T-cell (primary cell): ENCODE measurements at regions not wholly inside any gene's neighbourhood (a gene's known extent, or its start where the extent isn't known, plus 50 kb on each side); places are given as distances from the start of the nearest gene placed in this dataset.

ENCODE experiments used
- ATAC-seq, 4 experiments: fragments of 200-7000 bp in 3 of 4; fragments of 150-1000 bp in 1 of 4; cut with Tn5 transposase; replicated peaks in 1 of 4; 1 replicate in 3 of 4; 2 replicates in 1 of 4; pipeline ENCODE4 v1.10.0; 2021; ENCODE audit warnings: moderate library complexity in 3 of 4, mild to moderate bottlenecking in 2 of 4, moderate number of reproducible peaks in 1 of 4
- CTCF ChIA-PET, 2 donors: fragments of 300-600 bp; sonication (Branson Sonifier 250); formaldehyde crosslinking; loops; one replicate each; lab custom pipeline; 2022; ENCODE audit warnings: antibody characterized with exemption in 2 of 2; lab: Charles Lee
- POLR2A ChIA-PET, 2 donors: fragments of 300-600 bp; sonication (Branson Sonifier 250); formaldehyde crosslinking; loops; one replicate each; lab custom pipeline; 2022; ENCODE audit warnings: antibody characterized with exemption in 2 of 2; lab: Charles Lee
- DNase-seq, 35 experiments: peaks; one replicate each; pipeline versions ENCODE4 v3.0.0 to v3.0.0-alpha.2; 2013 to 2023
- H3K27ac ChIP-seq: one replicate; pipeline ENCODE4 v1.5.1; 2013; ENCODE audit warnings: low read length
- H3K27me3 ChIP-seq, 2 experiments: replicated peaks in 1 of 2; 1 replicate in 1 of 2; 2 replicates in 1 of 2; pipeline versions ENCODE4 v1.6.1 to v1.7.0; 2013; ENCODE audit warnings: low read length in 1 of 2, mixed read lengths in 1 of 2; ENCODE audit not compliant: control insufficient read depth in 2 of 2, insufficient read depth in 2 of 2; ENCODE audit errors: extremely low read depth in 1 of 2
- H3K36me3 ChIP-seq, 2 donors: 1 replicate in 1 of 2; 2 replicates in 1 of 2; pipeline versions ENCODE4 v1.6.1 to v1.7.0; 2013; ENCODE audit warnings: low read length in 1 of 2; ENCODE audit not compliant: control insufficient read depth in 2 of 2, insufficient read depth in 1 of 2; ENCODE audit errors: extremely low read depth in 1 of 2
- H3K4me1 ChIP-seq, 2 experiments: 1 replicate in 1 of 2; 2 replicates in 1 of 2; pipeline versions ENCODE4 v1.6.1 to v1.7.0; 2013; ENCODE audit warnings: low read length in 2 of 2, mixed read lengths in 1 of 2; ENCODE audit not compliant: insufficient read depth in 2 of 2, control insufficient read depth in 1 of 2; ENCODE audit errors: extremely low read depth in 1 of 2
- H3K4me3 ChIP-seq, 2 donors: 1 replicate in 1 of 2; 2 replicates in 1 of 2; pipeline versions ENCODE4 v1.5.1 to v1.7.0; 2013; ENCODE audit warnings: mild to moderate bottlenecking in 2 of 2, low read length in 1 of 2, moderate library complexity in 1 of 2; ENCODE audit not compliant: control insufficient read depth in 1 of 2; ENCODE audit errors: extremely low read depth in 1 of 2
- H3K9me3 ChIP-seq: 2 replicates; pipeline ENCODE4 v1.7.0; 2013
- H3K27ac Mint-ChIP-seq, 2 donors: one replicate each; pipeline ENCODE4 v1.8.0; 2020 to 2021; ENCODE audit warnings: mild to moderate bottlenecking in 2 of 2, mixed read lengths in 2 of 2
- H3K27me3 Mint-ChIP-seq, 2 donors: one replicate each; pipeline ENCODE4 v1.8.0; 2021 to 2022; ENCODE audit warnings: mixed read lengths in 2 of 2
- H3K36me3 Mint-ChIP-seq: one replicate; pipeline ENCODE4 v1.8.0; 2021; ENCODE audit warnings: mixed read lengths
- H3K4me1 Mint-ChIP-seq, 3 donors: one replicate each; pipeline ENCODE4 v1.8.0; 2020 to 2022; ENCODE audit warnings: mixed read lengths in 3 of 3, mild to moderate bottlenecking in 1 of 3
- H3K4me3 Mint-ChIP-seq, 3 donors: one replicate each; pipeline ENCODE4 v1.8.0; 2020 to 2022; ENCODE audit warnings: mild to moderate bottlenecking in 3 of 3, mixed read lengths in 3 of 3, moderate library complexity in 3 of 3
- H3K9me3 Mint-ChIP-seq, 3 donors: one replicate each; pipeline ENCODE4 v1.8.0; 2020 to 2022; ENCODE audit warnings: mixed read lengths in 3 of 3
- WGBS: methylation state at CpG from one replicate; pipeline ENCODE4 v1.1.5; 2013; ENCODE audit warnings: missing lambda C conversion rate; ENCODE audit not compliant: insufficient coverage; 5-methylcytosine and 5-hydroxymethylcytosine counted together

- Mint-ChIP-seq H3K27me3 (peaks cover 12 to 16% of the 10 kb centered on the region in 2 donors), H3K36me3 (no peaks in the 10 kb centered on the region), H3K4me1 (no peaks in the 10 kb centered on the region), H3K9me3 (no peaks in the 10 kb centered on the region), H3K27ac (no peak overlapping the region), H3K4me3 (no peak overlapping the region)
- Histone ChIP-seq H3K27me3 (peaks cover 0 to 24% of the 10 kb centered on the region in 2 experiments), H3K27ac (no peak overlapping the region), H3K9me3 (no peaks in the 10 kb centered on the region), H3K36me3 (no peaks in the 10 kb centered on the region), H3K4me3 (no peak overlapping the region), H3K4me1 (no peaks in the 10 kb centered on the region)
- DNase-seq (no peak), ATAC-seq (no peak)
- ChIA-PET POLR2A (no interaction called here), CTCF (no interaction called here)
- WGBS = 87% methylated on average over 5 of the region's 9 CpGs
Observed at GRCh38 chr15:70158309-70159000, 60.7 kb upstream of the TLE3 start.

GRCh38 chr15:70156671-70157271 lies 59.1 kb upstream of the TLE3 start:
- Histone ChIP-seq H3K27me3 (peaks cover 0 to 24% of the 10 kb centered on the region in 2 experiments), H3K4me1 (no peaks in the 10 kb centered on the region), H3K36me3 (no peaks in the 10 kb centered on the region), H3K27ac (no peak overlapping the region), H3K9me3 (no peaks in the 10 kb centered on the region), H3K4me3 (no peak overlapping the region)
- CTCF ChIA-PET = no interaction called here
- Mint-ChIP-seq H3K36me3 (no peaks in the 10 kb centered on the region), H3K27me3 (peaks cover 10 to 16% of the 10 kb centered on the region in 2 donors), H3K9me3 (no peaks in the 10 kb centered on the region), H3K4me1 (peaks cover 0 to 2% (median 0%) of the 10 kb centered on the region in 3 donors), H3K4me3 (no peak overlapping the region), H3K27ac (no peak overlapping the region)
- POLR2A ChIA-PET = no interaction called here
- 93% methylated on average over 15 of the region's 17 CpGs for WGBS
- ATAC-seq (no peak), DNase-seq (no peak)

GRCh38 chr15:70154718-70155347 lies 57.1 kb upstream of the TLE3 start:
- Histone ChIP-seq H3K27ac (no peak overlapping the region), H3K27me3 (peaks cover 0 to 21% of the 10 kb centered on the region in 2 experiments), H3K4me1 (no peaks in the 10 kb centered on the region), H3K9me3 (no peaks in the 10 kb centered on the region), H3K4me3 (no peak overlapping the region), H3K36me3 (no peaks in the 10 kb centered on the region)
- ChIA-PET POLR2A (no interaction called here), CTCF (no interaction called here)
- Mint-ChIP-seq H3K27me3 (peaks cover 6 to 14% of the 10 kb centered on the region in 2 donors), H3K4me3 (no peak overlapping the region), H3K9me3 (no peaks in the 10 kb centered on the region), H3K4me1 (peaks cover 0 to 2% (median 0%) of the 10 kb centered on the region in 3 donors), H3K27ac (no peak overlapping the region), H3K36me3 (no peaks in the 10 kb centered on the region)
- DNase-seq (no peak), ATAC-seq (no peak)
- WGBS = 79% methylated on average over 8 of the region's 12 CpGs

- H3K9me3 ChIP-seq = no peaks in the 10 kb centered on the region
- H3K27ac Mint-ChIP-seq = no peak overlapping the region
- no peak overlapping the region for H3K4me3 Mint-ChIP-seq
- H3K36me3 Mint-ChIP-seq = no peaks in the 10 kb centered on the region
- ChIA-PET POLR2A (no interaction called here), CTCF (no interaction called here)
- ATAC-seq (no peak), DNase-seq (no peak)
- H3K36me3 ChIP-seq = no peaks in the 10 kb centered on the region
- peaks cover 0 to 2% (median 0%) of the 10 kb centered on the region in 3 donors for H3K4me1 Mint-ChIP-seq
- no peak overlapping the region for H3K27ac ChIP-seq
- H3K27me3 ChIP-seq = peaks cover 0 to 16% of the 10 kb centered on the region in 2 experiments
- H3K4me3 ChIP-seq = no peak overlapping the region
- 93% methylated on average over 10 of the region's 27 CpGs for WGBS
- no peaks in the 10 kb centered on the region for H3K4me1 ChIP-seq
- peaks cover 0 to 9% of the 10 kb centered on the region in 2 donors for H3K27me3 Mint-ChIP-seq
- no peaks in the 10 kb centered on the region for H3K9me3 Mint-ChIP-seq
Observed at GRCh38 chr15:70153921-70154717, 56.4 kb upstream of the TLE3 start.

- Histone ChIP-seq H3K27ac (no peak overlapping the region), H3K36me3 (no peaks in the 10 kb centered on the region), H3K9me3 (no peaks in the 10 kb centered on the region), H3K27me3 (peaks cover 0 to 16% of the 10 kb centered on the region in 2 experiments), H3K4me1 (no peaks in the 10 kb centered on the region), H3K4me3 (no peak overlapping the region)
- ATAC-seq (no peak), DNase-seq (no peak)
- Mint-ChIP-seq H3K27me3 (peaks cover 0 to 8% of the 10 kb centered on the region in 2 donors), H3K36me3 (no peaks in the 10 kb centered on the region), H3K9me3 (no peaks in the 10 kb centered on the region), H3K4me1 (peaks cover 0 to 2% (median 0%) of the 10 kb centered on the region in 3 donors), H3K4me3 (no peak overlapping the region), H3K27ac (no peak overlapping the region)
- POLR2A ChIA-PET = no interaction called here
- WGBS = 33% methylated on average over 2 of the region's 3 CpGs
- CTCF ChIA-PET = no interaction called here
Observed at GRCh38 chr15:70152070-70152480, 54.4 kb upstream of the TLE3 start.

DNA sequence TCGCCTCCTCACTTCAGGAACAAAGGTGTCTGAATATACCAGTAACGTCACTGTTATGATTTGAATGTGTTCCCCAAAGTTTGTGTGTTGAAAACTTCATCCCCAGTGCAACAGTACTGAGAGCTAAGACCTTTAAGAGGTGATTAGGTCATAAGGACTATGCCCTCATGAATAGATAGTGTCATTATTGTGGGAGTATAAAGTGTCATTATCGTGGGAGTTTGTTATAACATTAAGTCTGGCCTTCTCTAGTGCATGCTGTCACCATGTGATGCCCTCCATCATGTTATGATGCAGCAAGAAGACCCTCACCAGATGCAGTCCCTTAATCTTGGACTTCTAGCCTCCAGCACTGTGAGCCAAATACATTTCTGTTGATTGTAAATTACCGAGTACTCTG lies 53.7 kb upstream of the TLE3 start:
- Mint-ChIP-seq H3K9me3 (no peaks in the 10 kb centered on the region), H3K36me3 (no peaks in the 10 kb centered on the region), H3K4me1 (peaks cover 0 to 2% (median 0%) of the 10 kb centered on the region in 3 donors), H3K4me3 (no peak overlapping the region), H3K27ac (no peak overlapping the region), H3K27me3 (peaks cover 0 to 8% of the 10 kb centered on the region in 2 donors)
- no peaks in the 10 kb centered on the region for H3K4me1 ChIP-seq
- ChIA-PET POLR2A (no interaction called here), CTCF (no interaction called here)
- WGBS = 83% methylated on average over 2 of the region's 4 CpGs
- no peak overlapping the region for H3K4me3 ChIP-seq
- H3K9me3 ChIP-seq = no peaks in the 10 kb centered on the region
- peaks cover 0 to 13% of the 10 kb centered on the region in 2 experiments for H3K27me3 ChIP-seq
- no peak overlapping the region for H3K27ac ChIP-seq
- ATAC-seq (no peak), DNase-seq (no peak)
- no peaks in the 10 kb centered on the region for H3K36me3 ChIP-seq
